HEK293T (cell line): ENCODE measurements at regions not wholly inside any gene's neighbourhood (a gene's known extent, or its start where the extent isn't known, plus 50 kb on each side); places are given as distances from the start of the nearest gene placed in this dataset.

Source experiments
- CTCF ChIA-PET: fragments of 350-600 bp; formaldehyde crosslinking; extraction: SDS; loops from one replicate; lab custom pipeline; 2021; ENCODE audit warnings: antibody characterized with exemption, inconsistent platforms; lab: Yijun Ruan, JAX
- POLR2A ChIA-PET: fragments of 350-600 bp; formaldehyde crosslinking; extraction: SDS; loops from one replicate; lab custom pipeline; 2020; ENCODE audit warnings: antibody characterized with exemption, inconsistent platforms; lab: Yijun Ruan, JAX
- DNase-seq: peaks from one replicate; pipeline ENCODE4 v3.0.0; 2012; ENCODE audit warnings: mixed read lengths; ENCODE audit errors: extremely low spot score
- ARNT ChIP-seq: fragments of 450-650 bp; IDR thresholded peaks from 2 replicates; pipeline ENCODE4 v1.6.1; 2017; ENCODE audit warnings: mild to moderate bottlenecking
- BHLHE40 ChIP-seq: fragments of 450-650 bp; IDR thresholded peaks from 2 replicates; pipeline ENCODE4 v1.6.1; 2016; ENCODE audit warnings: mild to moderate bottlenecking, moderate library complexity, borderline replicate concordance
- CTBP1 ChIP-seq: fragments of 450-650 bp; IDR thresholded peaks from 2 replicates; pipeline ENCODE4 v1.6.1; 2016; ENCODE audit warnings: borderline replicate concordance
- ELF4 ChIP-seq: fragments of 450-650 bp; IDR thresholded peaks from 2 replicates; pipeline ENCODE4 v1.6.1; 2017; ENCODE audit warnings: antibody characterized with exemption
- FOXA1 ChIP-seq: fragments of 450-650 bp; IDR thresholded peaks from 2 replicates; pipeline ENCODE4 v1.6.1; 2016; ENCODE audit warnings: mild to moderate bottlenecking
- FOXK2 ChIP-seq: fragments of 450-650 bp; IDR thresholded peaks from 2 replicates; pipeline ENCODE4 v1.6.1; 2016; ENCODE audit warnings: mild to moderate bottlenecking
- FOXM1 ChIP-seq: fragments of 450-650 bp; IDR thresholded peaks from 2 replicates; pipeline ENCODE4 v1.6.1; 2017; ENCODE audit warnings: mild to moderate bottlenecking, borderline replicate concordance
- HDGF ChIP-seq: fragments of 450-650 bp; IDR thresholded peaks from 2 replicates; pipeline ENCODE4 v1.6.1; 2017; ENCODE audit warnings: antibody characterized with exemption, borderline replicate concordance
- L3MBTL2 ChIP-seq: fragments of 450-650 bp; conservative IDR thresholded peaks from 2 replicates; pipeline ENCODE4 v1.6.1; 2016; ENCODE audit warnings: mild to moderate bottlenecking
- LEF1 ChIP-seq: fragments of 450-650 bp; IDR thresholded peaks from 2 replicates; pipeline ENCODE4 v1.6.1; 2017; ENCODE audit warnings: mild to moderate bottlenecking, borderline replicate concordance
- NFRKB ChIP-seq: fragments of 450-650 bp; IDR thresholded peaks from 2 replicates; pipeline ENCODE4 v1.6.1; 2016; ENCODE audit warnings: mild to moderate bottlenecking, moderate library complexity
- PKNOX1 ChIP-seq: fragments of 450-650 bp; IDR thresholded peaks from 2 replicates; pipeline ENCODE4 v1.6.1; 2016
- SP1 ChIP-seq: fragments of 450-650 bp; IDR thresholded peaks from 2 replicates; pipeline ENCODE4 v1.6.1; 2017
- SUZ12 ChIP-seq: fragments of 450-650 bp; IDR thresholded peaks from 2 replicates; pipeline ENCODE4 v1.6.1; 2016; ENCODE audit warnings: mild to moderate bottlenecking
- TARDBP ChIP-seq: fragments of 450-650 bp; IDR thresholded peaks from 2 replicates; pipeline ENCODE4 v1.6.1; 2016
- ZNF384 ChIP-seq: fragments of 450-650 bp; IDR thresholded peaks from 2 replicates; pipeline ENCODE4 v1.6.1; 2016

GRCh38 chr4:71232056-71232430 lies 106.8 kb upstream of the SLC4A4 start:
- TF ChIP-seq SP1 (no peak), CTBP1 (no peak), SUZ12 (no peak), ZNF384 (no peak), LEF1 (no peak), ARNT (no peak), ELF4 (no peak)
- POLR2A ChIA-PET = no interaction called here
- no peak for DNase-seq
- CTCF ChIA-PET = no interaction called here

- TF ChIP-seq ZNF384 (no peak), SP1 (no peak)
- no peak for DNase-seq
- ChIA-PET POLR2A (no interaction called here), CTCF (no interaction called here)
Observed at GRCh38 chr4:71232846-71233245, 106.0 kb upstream of the SLC4A4 start.

GRCh38 chr4:71235311-71236201 lies 103.3 kb upstream of the SLC4A4 start:
- DNase-seq = no peak
- CTCF ChIA-PET = no interaction called here
- POLR2A ChIA-PET = no interaction called here
- no peak for TF ChIP-seq SP1
- TF ChIP-seq NFRKB = no peak
- TF ChIP-seq FOXA1 = no peak
- TF ChIP-seq HDGF = no peak
- TF ChIP-seq CTBP1 = no peak
- no peak for TF ChIP-seq L3MBTL2
- TF ChIP-seq PKNOX1 = no peak
- TF ChIP-seq FOXM1 = no peak
- no peak for TF ChIP-seq LEF1
- no peak for TF ChIP-seq TARDBP
- TF ChIP-seq ARNT = no peak

GRCh38 chr4:71236226-71236625 lies 102.6 kb upstream of the SLC4A4 start:
- TF ChIP-seq FOXA1 (no peak), SP1 (no peak), NFRKB (no peak), BHLHE40 (no peak), ELF4 (no peak), HDGF (no peak), TARDBP (no peak), FOXK2 (no peak), SUZ12 (no peak), L3MBTL2 (no peak), LEF1 (no peak), CTBP1 (no peak), PKNOX1 (no peak)
- no peak for DNase-seq
- POLR2A ChIA-PET = no interaction called here
- CTCF ChIA-PET = interaction anchor here (0.7 kb wide), 1 partner anchor 9 kb away, joined by 3 read pairs; no protein-coding TSS in a partner anchor

- TF ChIP-seq FOXM1 = no peak
- no peak for TF ChIP-seq CTBP1
- TF ChIP-seq L3MBTL2 = no peak
- TF ChIP-seq PKNOX1 = no peak
- no peak for TF ChIP-seq ELF4
- TF ChIP-seq BHLHE40 = no peak
- no peak for TF ChIP-seq HDGF
- no peak for TF ChIP-seq ZNF384
- TF ChIP-seq FOXA1 = no peak
- TF ChIP-seq LEF1 = no peak
- no peak for TF ChIP-seq NFRKB
- no peak for TF ChIP-seq TARDBP
- no peak for TF ChIP-seq ARNT
- no peak for TF ChIP-seq FOXK2
- no peak for TF ChIP-seq SUZ12
- no peak for DNase-seq
- POLR2A ChIA-PET = no interaction called here
- CTCF ChIA-PET = no interaction called here
Observed at GRCh38 chr4:71237641-71238040, 101.2 kb upstream of the SLC4A4 start.

GRCh38 chr4:71239365-71239764 lies 99.5 kb upstream of the SLC4A4 start:
- POLR2A ChIA-PET = no interaction called here
- TF ChIP-seq NFRKB = no peak
- TF ChIP-seq HDGF = no peak
- TF ChIP-seq CTBP1 = no peak
- TF ChIP-seq FOXA1 = no peak
- TF ChIP-seq L3MBTL2 = no peak
- no peak for TF ChIP-seq ELF4
- no peak for TF ChIP-seq ZNF384
- no peak for TF ChIP-seq LEF1
- TF ChIP-seq SUZ12 = no peak
- TF ChIP-seq FOXM1 = no peak
- CTCF ChIA-PET = interaction anchor here (0.7 to 1.1 kb wide), 2 partner anchors 10 to 29 kb away, joined by 3 read pairs; no protein-coding TSS in a partner anchor
- no peak for DNase-seq
